DOHH2 (cell line): ENCODE measurements at regions not wholly inside any gene's neighbourhood (a gene's known extent, or its start where the extent isn't known, plus 50 kb on each side); places are given as distances from the start of the nearest gene placed in this dataset.

Source experiments
- H3F3A ChIP-seq: fragments of 200-600 bp; sonication (generic), shearing (Covaris generic); 2 replicates; pipeline ENCODE4 v1.6.0; 2016; ENCODE audit warnings: antibody characterized with exemption, mild to moderate bottlenecking; ENCODE audit not compliant: control insufficient read depth, insufficient read depth
- H3K27ac ChIP-seq: fragments of 200-600 bp; sonication (generic); 2 replicates; pipeline ENCODE4 v1.5.1; 2014; ENCODE audit warnings: low read depth, mild to moderate bottlenecking, low read length, moderate library complexity
- H3K27me3 ChIP-seq: fragments of 200-600 bp; sonication (generic); 2 replicates; pipeline ENCODE4 v1.6.1; 2014; ENCODE audit warnings: mild to moderate bottlenecking, low read length, mixed read lengths; ENCODE audit not compliant: control insufficient read depth
- H3K36me3 ChIP-seq: fragments of 200-600 bp; sonication (generic); 2 replicates; pipeline ENCODE4 v1.6.1; 2014; ENCODE audit warnings: mild to moderate bottlenecking, low read length, moderate library complexity, mixed read lengths; ENCODE audit not compliant: control insufficient read depth
- H3K4me1 ChIP-seq: fragments of 200-600 bp; sonication (generic); 2 replicates; pipeline ENCODE4 v1.6.1; 2014; ENCODE audit warnings: mild to moderate bottlenecking, low read length, mixed read lengths; ENCODE audit not compliant: control insufficient read depth
- H3K4me2 ChIP-seq: fragments of 200-600 bp; sonication (generic); 2 replicates; pipeline ENCODE4 v1.6.0; 2014; ENCODE audit warnings: mild to moderate bottlenecking, low read length, moderate library complexity
- H3K4me3 ChIP-seq: fragments of 200-600 bp; sonication (generic); 2 replicates; pipeline ENCODE4 v1.5.1; 2014; ENCODE audit warnings: mild to moderate bottlenecking, low read length, mixed read lengths
- H3K79me2 ChIP-seq: fragments of 200-600 bp; sonication (generic); 2 replicates; pipeline ENCODE4 v1.6.1; 2014; ENCODE audit warnings: mild to moderate bottlenecking, low read length, mixed read lengths; ENCODE audit not compliant: control insufficient read depth
- H3K9me2 ChIP-seq: fragments of 200-600 bp; sonication (generic); replicated peaks from 2 replicates; pipeline ENCODE4 v1.6.1; 2014; ENCODE audit warnings: mild to moderate bottlenecking, low read length, mixed read lengths; ENCODE audit not compliant: control insufficient read depth
- H3K9me3 ChIP-seq: fragments of 200-600 bp; sonication (generic); 2 replicates; pipeline ENCODE4 v1.6.1; 2014; ENCODE audit warnings: antibody characterized with exemption, low read length, mixed read lengths; ENCODE audit not compliant: control insufficient read depth, insufficient read depth
- H4K20me1 ChIP-seq: fragments of 200-600 bp; sonication (generic); 2 replicates; pipeline ENCODE4 v1.6.0; 2014; ENCODE audit warnings: low read depth, mild to moderate bottlenecking, antibody characterized with exemption, low read length, moderate library complexity; ENCODE audit not compliant: control insufficient read depth, insufficient read depth
- CTCF ChIP-seq: fragments of 200-600 bp; sonication (generic); IDR thresholded peaks from one replicate; pipeline ENCODE4 v1.5.1; 2014; ENCODE audit warnings: antibody characterized with exemption, mild to moderate bottlenecking, low read depth, low read length; ENCODE audit not compliant: poor library complexity, severe bottlenecking
- EZH2phosphoT487 ChIP-seq: fragments of 200-600 bp; sonication (generic); IDR thresholded peaks from 2 replicates; pipeline ENCODE4 v1.6.1; 2017; ENCODE audit warnings: borderline replicate concordance, mild to moderate bottlenecking, antibody characterized with exemption, low read length, moderate library complexity, mixed read lengths

GRCh38 chr15:87777054-87777561 is 479.4 kb downstream of the NTRK3 start:
- TF ChIP-seq EZH2phosphoT487 (no peak), CTCF (no peak)
- Histone ChIP-seq H3K79me2 (no peaks in the 10 kb centered on the region), H3F3A (no peaks in the 10 kb centered on the region), H3K27ac (no peak overlapping the region), H3K27me3 (no peaks in the 10 kb centered on the region), H3K4me1 (no peaks in the 10 kb centered on the region), H3K9me3 (peaks cover 2% of the 10 kb centered on the region; the same call in 1 of the 2 replicates), H3K9me2 (no peaks in the 10 kb centered on the region), H3K4me3 (no peak overlapping the region), H3K36me3 (no peaks in the 10 kb centered on the region), H3K4me2 (no peak overlapping the region), H4K20me1 (no peaks in the 10 kb centered on the region)

GRCh38 chr15:87767516-87767915 is 489.0 kb downstream of the NTRK3 start:
- no peaks in the 10 kb centered on the region for H3K4me1 ChIP-seq
- no peak overlapping the region for H3K27ac ChIP-seq
- no peaks in the 10 kb centered on the region for H3K36me3 ChIP-seq
- TF ChIP-seq CTCF = no peak
- no peak for TF ChIP-seq EZH2phosphoT487
- H3K4me3 ChIP-seq = no peak overlapping the region
- H3F3A ChIP-seq = no peaks in the 10 kb centered on the region
- no peak overlapping the region for H3K4me2 ChIP-seq
- no peaks in the 10 kb centered on the region for H3K9me2 ChIP-seq
- no peaks in the 10 kb centered on the region for H3K27me3 ChIP-seq
- H4K20me1 ChIP-seq = no peaks in the 10 kb centered on the region
- H3K79me2 ChIP-seq = no peaks in the 10 kb centered on the region
- no peaks in the 10 kb centered on the region for H3K9me3 ChIP-seq

- Histone ChIP-seq H3K9me3 (no peaks in the 10 kb centered on the region), H3K4me2 (no peak overlapping the region), H4K20me1 (no peaks in the 10 kb centered on the region), H3K27ac (no peak overlapping the region), H3K27me3 (no peaks in the 10 kb centered on the region), H3F3A (no peaks in the 10 kb centered on the region), H3K9me2 (no peaks in the 10 kb centered on the region), H3K4me3 (no peak overlapping the region), H3K36me3 (no peaks in the 10 kb centered on the region), H3K79me2 (no peaks in the 10 kb centered on the region), H3K4me1 (peaks cover 9% of the 10 kb centered on the region)
- TF ChIP-seq CTCF = no peak
- TF ChIP-seq EZH2phosphoT487 = no peak
Observed at GRCh38 chr15:87764461-87765240, 491.9 kb downstream of the NTRK3 start.
